Peyer's patch (tissue), 4 donors: ENCODE measurements at regions not wholly inside any gene's neighbourhood (a gene's known extent, or its start where the extent isn't known, plus 50 kb on each side); places are given as distances from the start of the nearest gene placed in this dataset.

ENCODE experiments used
- DNase-seq, 3 donors: peaks; one replicate each; pipeline ENCODE4 v3.0.0-alpha.2; 2017 to 2019
- H3K27ac ChIP-seq, 4 donors: fragments of 200-600 bp; sonication (generic); one replicate each; pipeline ENCODE4 v1.5.1; 2016 to 2019
- H3K27me3 ChIP-seq, 2 donors: fragments of 200-600 bp; sonication (generic); one replicate each; pipeline ENCODE4 v1.5.1; 2019
- H3K36me3 ChIP-seq, 3 donors: fragments of 200-600 bp; sonication (generic); one replicate each; pipeline ENCODE4 v1.5.1; 2016 to 2019
- H3K4me1 ChIP-seq, 4 donors: fragments of 200-600 bp; sonication (generic); one replicate each; pipeline ENCODE4 v1.5.1; 2016 to 2019
- H3K4me3 ChIP-seq, 4 donors: fragments of 200-600 bp; sonication (generic); 1 replicate in 3 of 4; 2 replicates in 1 of 4; pipeline ENCODE4 v1.5.1; 2016 to 2019; ENCODE audit warnings: mild to moderate bottlenecking in 1 of 4
- H3K9me3 ChIP-seq, 4 donors: fragments of 200-600 bp; sonication (generic); one replicate each; pipeline ENCODE4 v1.5.1; 2016 to 2019; ENCODE audit warnings: mild to moderate bottlenecking in 1 of 4
- POLR2A ChIP-seq, 2 donors: fragments of 450-650 bp; IDR thresholded peaks; one replicate each; pipeline ENCODE4 v1.5.1; 2017; ENCODE audit warnings: antibody characterized with exemption in 2 of 2, mild to moderate bottlenecking in 2 of 2, moderate library complexity in 2 of 2
- TF ChIP-seq, protein P1 (sequence below), 6 experiments: fragments of 450-650 bp in 4 of 6; fragments of 200-600 bp in 2 of 6; sonication (generic) in 1 of 6; IDR thresholded peaks; one replicate each; pipeline ENCODE4 v1.5.1; 2017 to 2019; ENCODE audit warnings: antibody characterized with exemption in 6 of 6, mild to moderate bottlenecking in 3 of 6, moderate library complexity in 1 of 6

DNA sequence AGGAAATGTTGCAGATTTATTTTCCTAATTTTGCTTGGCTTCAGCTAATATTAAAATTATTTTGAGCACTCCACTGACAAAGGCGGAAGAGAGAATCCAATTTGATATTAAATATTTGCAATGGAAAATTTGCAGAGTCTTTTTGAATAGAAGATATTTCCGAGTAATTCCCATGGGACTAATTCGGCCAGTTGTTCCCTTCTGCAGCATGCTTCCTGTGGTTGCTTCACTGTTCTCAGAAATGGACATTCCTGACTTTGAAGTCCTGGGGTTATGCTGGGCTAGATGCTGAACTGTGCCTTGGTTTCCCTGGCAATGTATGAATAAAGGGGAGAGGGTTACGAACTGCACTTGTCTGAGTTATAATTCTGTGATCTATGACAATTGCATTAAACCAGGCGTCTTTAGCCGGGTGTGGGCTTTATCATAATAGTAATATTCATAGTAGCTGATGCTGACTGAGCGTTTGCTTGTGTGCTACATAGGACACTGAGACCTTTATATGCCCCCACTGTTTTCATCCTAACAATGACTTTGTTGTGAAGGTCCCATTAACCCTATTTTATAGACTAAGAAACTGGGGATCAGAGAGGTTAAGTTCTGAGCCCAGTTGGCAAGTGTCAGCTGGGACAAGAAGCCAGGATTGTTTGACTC is 114.5 kb upstream of the SPRY4 start:
- no peak overlapping the region for H3K27ac ChIP-seq
- TF ChIP-seq POLR2A (IDR thresholded peaks at IDR 0.05), result no peak
- TF ChIP-seq, protein P1, sequence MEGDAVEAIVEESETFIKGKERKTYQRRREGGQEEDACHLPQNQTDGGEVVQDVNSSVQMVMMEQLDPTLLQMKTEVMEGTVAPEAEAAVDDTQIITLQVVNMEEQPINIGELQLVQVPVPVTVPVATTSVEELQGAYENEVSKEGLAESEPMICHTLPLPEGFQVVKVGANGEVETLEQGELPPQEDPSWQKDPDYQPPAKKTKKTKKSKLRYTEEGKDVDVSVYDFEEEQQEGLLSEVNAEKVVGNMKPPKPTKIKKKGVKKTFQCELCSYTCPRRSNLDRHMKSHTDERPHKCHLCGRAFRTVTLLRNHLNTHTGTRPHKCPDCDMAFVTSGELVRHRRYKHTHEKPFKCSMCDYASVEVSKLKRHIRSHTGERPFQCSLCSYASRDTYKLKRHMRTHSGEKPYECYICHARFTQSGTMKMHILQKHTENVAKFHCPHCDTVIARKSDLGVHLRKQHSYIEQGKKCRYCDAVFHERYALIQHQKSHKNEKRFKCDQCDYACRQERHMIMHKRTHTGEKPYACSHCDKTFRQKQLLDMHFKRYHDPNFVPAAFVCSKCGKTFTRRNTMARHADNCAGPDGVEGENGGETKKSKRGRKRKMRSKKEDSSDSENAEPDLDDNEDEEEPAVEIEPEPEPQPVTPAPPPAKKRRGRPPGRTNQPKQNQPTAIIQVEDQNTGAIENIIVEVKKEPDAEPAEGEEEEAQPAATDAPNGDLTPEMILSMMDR (IDR thresholded peaks at IDR 0.05), result no peak
- no peaks in the 10 kb centered on the region for H3K27me3 ChIP-seq
- no peak overlapping the region for H3K4me3 ChIP-seq
- H3K36me3 ChIP-seq, result no peaks in the 10 kb centered on the region
- no peaks in the 10 kb centered on the region for H3K4me1 ChIP-seq
- no peak for DNase-seq
- H3K9me3 ChIP-seq, result no peaks in the 10 kb centered on the region

DNA sequence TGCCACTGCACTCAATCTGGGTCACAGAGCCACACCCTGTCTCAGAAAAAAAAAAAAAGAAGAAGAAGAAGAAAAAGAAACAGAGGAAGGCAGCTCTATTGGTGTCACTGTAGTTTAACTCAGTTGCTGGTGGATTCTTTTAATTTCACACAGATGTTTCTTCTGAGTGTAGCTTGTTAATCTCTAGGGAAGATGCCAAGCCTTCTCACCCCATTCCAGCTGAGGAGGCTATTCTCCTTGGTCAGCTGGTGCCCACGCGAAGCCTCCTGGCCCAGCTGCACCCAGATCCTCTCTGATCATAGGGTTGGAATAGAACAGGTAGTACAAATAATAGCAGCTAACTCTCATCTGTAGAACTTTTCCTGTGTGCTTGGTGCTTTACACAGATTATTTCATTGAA is 113.8 kb upstream of the SPRY4 start:
- H3K27ac ChIP-seq, result no peak overlapping the region
- H3K27me3 ChIP-seq, result no peaks in the 10 kb centered on the region
- no peaks in the 10 kb centered on the region for H3K4me1 ChIP-seq
- no peaks in the 10 kb centered on the region for H3K9me3 ChIP-seq
- no peaks in the 10 kb centered on the region for H3K36me3 ChIP-seq
- TF ChIP-seq, protein P1 (IDR thresholded peaks at IDR 0.05), result no peak
- no peak for TF ChIP-seq POLR2A (IDR thresholded peaks at IDR 0.05)
- no peak overlapping the region for H3K4me3 ChIP-seq
- DNase-seq, result no peak

DNA sequence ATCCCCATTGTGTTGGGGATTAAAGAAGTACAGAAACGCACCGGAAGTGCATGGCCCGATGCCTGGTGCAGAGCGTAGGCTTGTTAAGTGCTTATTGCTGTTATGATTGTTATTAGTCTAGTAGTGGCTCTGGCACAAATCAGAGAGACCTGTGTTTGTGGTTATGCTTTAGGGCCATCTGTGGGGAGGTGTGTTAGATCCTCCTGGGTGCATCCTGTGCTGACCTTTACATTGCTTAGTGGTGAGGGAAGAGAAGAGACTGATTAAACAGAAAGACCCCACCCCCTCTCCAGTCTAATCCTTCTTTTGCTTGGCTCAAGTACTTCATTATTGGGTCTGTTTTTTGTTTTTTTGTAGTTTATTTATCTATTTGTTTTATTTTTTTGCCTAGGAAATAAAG is 112.7 kb upstream of the SPRY4 start:
- DNase-seq, result no peak
- Histone ChIP-seq H3K4me3 (no peak overlapping the region), H3K36me3 (no peaks in the 10 kb centered on the region), H3K27me3 (no peaks in the 10 kb centered on the region), H3K4me1 (peaks cover 0 to 6% (median 0%) of the 10 kb centered on the region in 4 donors), H3K9me3 (no peaks in the 10 kb centered on the region), H3K27ac (no peak overlapping the region)
- TF ChIP-seq, protein P1 (IDR thresholded peaks at IDR 0.05), result no peak
- no peak for TF ChIP-seq POLR2A (IDR thresholded peaks at IDR 0.05)

DNA sequence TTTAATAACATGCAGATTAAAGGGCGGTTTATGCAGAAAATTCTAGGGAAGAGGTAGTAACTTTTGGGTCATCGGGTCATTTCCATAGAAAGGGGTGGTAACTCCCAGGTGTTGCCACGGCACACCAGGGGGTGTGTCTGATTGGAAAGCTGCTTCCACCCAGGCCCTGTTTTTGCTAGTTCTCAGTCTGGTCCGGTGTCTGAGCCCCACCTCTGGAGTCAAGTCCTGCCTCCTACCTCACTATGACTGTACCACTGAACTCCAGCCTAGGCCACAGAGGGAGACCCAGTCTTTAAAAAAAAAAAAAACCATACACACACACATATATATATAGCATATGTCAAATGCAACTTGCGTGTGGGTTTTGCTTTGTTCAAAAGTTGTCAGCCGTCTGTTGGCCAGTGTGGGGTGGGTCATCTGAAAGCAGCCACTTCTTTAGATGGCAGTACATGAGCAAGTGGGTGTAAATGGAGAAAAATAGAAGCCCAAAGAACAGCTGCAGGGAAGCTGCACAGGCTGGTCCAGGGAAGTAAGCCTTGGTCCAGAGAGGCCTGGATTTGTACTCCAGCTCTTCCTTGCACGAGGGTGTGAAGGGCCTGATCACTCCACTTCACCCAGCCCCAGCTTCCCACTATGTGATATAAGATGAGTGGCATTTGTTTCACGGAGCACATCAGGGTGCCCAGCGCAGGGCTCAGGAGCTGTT is 110.7 kb upstream of the SPRY4 start:
- TF ChIP-seq, protein P1 (IDR thresholded peaks at IDR 0.05), result no peak
- TF ChIP-seq POLR2A (IDR thresholded peaks at IDR 0.05), result no peak
- H3K27ac ChIP-seq, result no peak overlapping the region
- H3K9me3 ChIP-seq, result no peaks in the 10 kb centered on the region
- H3K27me3 ChIP-seq, result no peaks in the 10 kb centered on the region
- no peak overlapping the region for H3K4me3 ChIP-seq
- H3K4me1 ChIP-seq, result peaks cover 0 to 9% (median 0%) of the 10 kb centered on the region in 4 donors
- DNase-seq, result no peak
- no peaks in the 10 kb centered on the region for H3K36me3 ChIP-seq

DNA sequence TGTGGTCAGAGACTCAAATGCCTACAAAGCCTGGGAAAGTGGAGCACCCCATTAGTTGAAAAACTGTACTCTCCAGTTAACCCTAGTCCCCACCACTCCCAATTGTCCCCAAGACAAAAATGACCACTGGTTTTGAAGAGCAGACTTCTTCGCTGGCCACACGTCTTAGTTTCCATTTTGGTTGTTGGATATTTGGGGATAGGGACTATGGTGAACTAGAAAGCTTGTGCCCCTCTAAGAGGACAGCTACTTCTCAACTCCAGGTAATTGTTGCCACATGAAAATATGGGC is 109.4 kb upstream of the SPRY4 start:
- Histone ChIP-seq H3K9me3 (no peaks in the 10 kb centered on the region), H3K27me3 (no peaks in the 10 kb centered on the region), H3K36me3 (no peaks in the 10 kb centered on the region), H3K4me1 (peaks cover 0 to 9% (median 0%) of the 10 kb centered on the region in 4 donors), H3K27ac (peak overlapping the region in 1 of 4 donors; percentile 8), H3K4me3 (no peak overlapping the region)
- no peak for DNase-seq
- TF ChIP-seq, protein P1 (IDR thresholded peaks at IDR 0.05), result no peak
